Heart left ventricle (tissue), 16 donors: ENCODE measurements at regions not wholly inside any gene's neighbourhood (a gene's known extent, or its start where the extent isn't known, plus 50 kb on each side); places are given as distances from the start of the nearest gene placed in this dataset.

Source experiments
- ATAC-seq, 4 donors: fragments of 200-7000 bp; cut with Tn5 transposase; one replicate each; pipeline ENCODE4 v1.9.1; 2020 to 2022; ENCODE audit warnings: moderate library complexity in 4 of 4, mild to moderate bottlenecking in 3 of 4, moderate number of reproducible peaks in 1 of 4
- DNase-seq, 5 donors: peaks; one replicate each; pipeline ENCODE4 v3.0.0-alpha.2; 2020
- H3K27ac ChIP-seq, 12 donors: fragments of 200-600 bp; sonication (generic) in 4 of 12; one replicate each; pipeline versions ENCODE4 v1.5.0 to v1.8.0; 2016 to 2022; ENCODE audit warnings: mild to moderate bottlenecking in 2 of 12
- H3K27me3 ChIP-seq, 9 donors: fragments of 200-600 bp; sonication (generic) in 2 of 9; one replicate each; pipeline versions ENCODE4 v1.5.1 to v1.8.0; 2016 to 2022; ENCODE audit warnings: mild to moderate bottlenecking in 3 of 9
- H3K36me3 ChIP-seq, 9 donors: fragments of 200-600 bp; sonication (generic) in 2 of 9; one replicate each; pipeline versions ENCODE4 v1.5.0 to v1.8.0; 2018 to 2022; ENCODE audit warnings: mild to moderate bottlenecking in 2 of 9
- H3K4me1 ChIP-seq, 12 donors: fragments of 200-600 bp; sonication (generic) in 4 of 12; one replicate each; pipeline versions ENCODE4 v1.5.0 to v1.8.0; 2016 to 2022; ENCODE audit warnings: mild to moderate bottlenecking in 3 of 12
- H3K4me3 ChIP-seq, 12 donors: fragments of 200-600 bp; sonication (generic) in 4 of 12; one replicate each; pipeline versions ENCODE4 v1.5.0 to v1.8.0; 2017 to 2022; ENCODE audit warnings: mild to moderate bottlenecking in 9 of 12, moderate library complexity in 4 of 12
- H3K9me3 ChIP-seq, 12 donors: fragments of 200-600 bp; sonication (generic) in 4 of 12; one replicate each; pipeline versions ENCODE4 v1.5.0 to v1.8.0; 2016 to 2022; ENCODE audit warnings: mild to moderate bottlenecking in 1 of 12
- POLR2A ChIP-seq, 2 donors: fragments of 450-650 bp; IDR thresholded peaks; one replicate each; pipeline ENCODE4 v1.6.1; 2017; ENCODE audit warnings: antibody characterized with exemption in 2 of 2, mild to moderate bottlenecking in 2 of 2, moderate library complexity in 2 of 2
- WGBS, 4 donors: extraction: QIAGEN DNeasy Blood & Tissue Kit in 2 of 4; methylation state at CpG; one replicate each; pipeline versions ENCODE4 v1.1.5 to v1.1.7; 2013 to 2018; 5-methylcytosine and 5-hydroxymethylcytosine counted together
- intact Hi-C, 10 donors: fragments of 100-400 bp; cut with DNase I; formaldehyde crosslinking; loops; one replicate each; pipeline versions ENCODE4 v1.11.1 to v1.14.2; 2022
- TF ChIP-seq, protein P1 (sequence below), 12 donors: fragments of 200-600 bp; sonication (generic) in 4 of 12; IDR thresholded peaks; one replicate each; pipeline versions ENCODE4 v1.5.0 to v1.8.0; 2018 to 2022; ENCODE audit warnings: antibody characterized with exemption in 12 of 12, mild to moderate bottlenecking in 5 of 12
- donor health status: ischemic (EF 13 %, LVEDD 7.1; RV severe dilation, severe dysfunction).
- donor health status: healthy with polysubstance abuse.
- donor health status: DM: no; HTN: yes; CAD: no.
- donor health status: DM: no; HTN: no; CAD: no.
- donor health status: ischemic (EF 25% LVEDD 6.9; RV normal size, moderate dysfunction).
- donor health status: ischemic (EF 25% LVEDD 5.7; RV mildly dilated, moderate dysfunction).
- donor health status: healthy.
- donor health status: DM: yes; HTN: yes; CAD: no.
- donor health status: ischemic (EF 35%, LVEDD 5.7; RV mildly dilated, moderate dysfunction).
- donor health status: nonischemic (EF 11% LVEDD 7.7; RV severe dilation, severe dysfunction).
- donor health status: DM: yes; HTN: yes; CAD: no.
- donor health status: PGD.
- donor health status: ischemic (EF 29% LVEDD 5.4; RV normal size, mild dysfunction).
- donor health status: nonischemic (EF 23%, LVEDD 6.1; RV moderate dilation, normal function).

DNA sequence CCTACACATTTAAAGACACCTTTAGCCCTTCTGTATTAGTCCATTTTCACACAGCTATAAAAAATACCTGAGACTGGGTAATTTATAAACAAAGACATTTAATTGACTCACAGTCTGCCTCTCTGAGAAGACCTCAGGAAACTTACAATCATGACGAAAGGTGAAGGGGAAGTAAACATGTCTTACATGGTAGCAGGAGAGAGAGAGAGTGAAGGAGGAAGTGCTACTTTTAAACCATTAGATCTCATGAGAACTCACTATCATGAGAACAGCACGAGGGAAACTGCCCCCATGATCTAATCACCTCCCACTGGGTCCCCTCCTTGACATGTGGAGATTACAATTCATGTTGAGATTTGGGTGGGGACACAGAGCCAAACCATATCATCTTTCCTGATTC, 946.6 kb downstream of the SLC4A3 start:
- Histone ChIP-seq H3K27me3 (no peaks in the 10 kb centered on the region), H3K4me1 (no peaks in the 10 kb centered on the region), H3K4me3 (no peak overlapping the region), H3K9me3 (no peaks in the 10 kb centered on the region), H3K27ac (no peak overlapping the region), H3K36me3 (no peaks in the 10 kb centered on the region)
- ATAC-seq: no peak
- 45 to 60% (median 53%) methylated on average over 2 of the region's 2 CpGs for WGBS, 4 donors
- intact Hi-C loops: no loop called here
- TF ChIP-seq POLR2A (IDR thresholded peaks at IDR 0.05): no peak
- no peak for DNase-seq

DNA sequence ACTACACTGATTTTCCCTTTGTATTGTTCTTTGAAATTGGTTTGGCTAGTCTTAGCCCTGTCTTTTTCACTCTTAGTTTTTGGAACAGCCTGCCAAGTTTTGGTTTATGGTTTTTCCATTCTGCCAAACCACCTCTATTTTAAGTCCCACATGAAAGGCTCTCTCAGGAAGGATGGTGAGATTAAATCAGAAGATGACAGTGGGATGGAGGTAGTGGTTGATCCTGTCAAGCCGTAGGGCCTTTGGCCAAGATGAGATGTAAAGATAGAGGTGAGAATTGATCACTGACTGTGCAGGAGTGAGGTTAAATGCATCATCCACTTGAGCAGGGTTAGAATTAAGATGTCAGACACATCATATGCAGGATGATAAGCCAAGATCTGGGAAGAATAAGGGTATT, 948.5 kb downstream of the SLC4A3 start:
- ATAC-seq: no peak
- DNase-seq: no peak
- Histone ChIP-seq H3K4me3 (no peak overlapping the region), H3K27me3 (no peaks in the 10 kb centered on the region), H3K4me1 (no peaks in the 10 kb centered on the region), H3K9me3 (no peaks in the 10 kb centered on the region), H3K27ac (no peak overlapping the region), H3K36me3 (no peaks in the 10 kb centered on the region)
- TF ChIP-seq, protein P1, sequence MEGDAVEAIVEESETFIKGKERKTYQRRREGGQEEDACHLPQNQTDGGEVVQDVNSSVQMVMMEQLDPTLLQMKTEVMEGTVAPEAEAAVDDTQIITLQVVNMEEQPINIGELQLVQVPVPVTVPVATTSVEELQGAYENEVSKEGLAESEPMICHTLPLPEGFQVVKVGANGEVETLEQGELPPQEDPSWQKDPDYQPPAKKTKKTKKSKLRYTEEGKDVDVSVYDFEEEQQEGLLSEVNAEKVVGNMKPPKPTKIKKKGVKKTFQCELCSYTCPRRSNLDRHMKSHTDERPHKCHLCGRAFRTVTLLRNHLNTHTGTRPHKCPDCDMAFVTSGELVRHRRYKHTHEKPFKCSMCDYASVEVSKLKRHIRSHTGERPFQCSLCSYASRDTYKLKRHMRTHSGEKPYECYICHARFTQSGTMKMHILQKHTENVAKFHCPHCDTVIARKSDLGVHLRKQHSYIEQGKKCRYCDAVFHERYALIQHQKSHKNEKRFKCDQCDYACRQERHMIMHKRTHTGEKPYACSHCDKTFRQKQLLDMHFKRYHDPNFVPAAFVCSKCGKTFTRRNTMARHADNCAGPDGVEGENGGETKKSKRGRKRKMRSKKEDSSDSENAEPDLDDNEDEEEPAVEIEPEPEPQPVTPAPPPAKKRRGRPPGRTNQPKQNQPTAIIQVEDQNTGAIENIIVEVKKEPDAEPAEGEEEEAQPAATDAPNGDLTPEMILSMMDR (IDR thresholded peaks at IDR 0.05): no peak
- no peak for TF ChIP-seq POLR2A (IDR thresholded peaks at IDR 0.05)
- intact Hi-C loops: no loop called here
- 49 to 75% (median 53%) methylated on average over 1 of the region's 1 CpG for WGBS, 4 donors

DNA sequence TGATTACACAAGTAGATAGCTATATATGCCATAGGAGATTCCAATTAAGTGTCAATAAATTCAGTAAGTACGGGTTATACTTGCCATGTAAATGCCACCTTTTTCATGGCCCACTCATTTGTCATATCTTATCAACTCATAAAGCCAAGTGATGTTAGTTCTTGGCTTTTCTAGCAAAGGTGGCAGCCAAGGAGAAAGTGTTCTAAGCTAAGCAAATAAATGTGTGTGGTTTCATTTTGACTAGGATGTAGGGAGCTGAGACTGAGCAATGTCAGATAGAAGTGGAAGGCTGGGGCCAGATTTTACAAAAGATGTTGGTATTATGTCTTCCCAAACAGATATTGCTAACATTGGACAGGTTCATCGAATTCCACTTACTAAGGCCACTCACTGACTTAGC, 952.0 kb downstream of the SLC4A3 start:
- no peak overlapping the region for H3K4me3 ChIP-seq
- H3K27ac ChIP-seq: no peak overlapping the region
- no peak for ATAC-seq
- TF ChIP-seq POLR2A (IDR thresholded peaks at IDR 0.05): no peak
- TF ChIP-seq, protein P1 (IDR thresholded peaks at IDR 0.05): no peak
- WGBS, 4 donors: 67 to 93% (median 89%) methylated on average over 2 of the region's 2 CpGs
- intact Hi-C loops: no loop called here
- no peaks in the 10 kb centered on the region for H3K4me1 ChIP-seq
- H3K36me3 ChIP-seq: no peaks in the 10 kb centered on the region
- no peaks in the 10 kb centered on the region for H3K9me3 ChIP-seq
- no peak for DNase-seq
- H3K27me3 ChIP-seq: no peaks in the 10 kb centered on the region

DNA sequence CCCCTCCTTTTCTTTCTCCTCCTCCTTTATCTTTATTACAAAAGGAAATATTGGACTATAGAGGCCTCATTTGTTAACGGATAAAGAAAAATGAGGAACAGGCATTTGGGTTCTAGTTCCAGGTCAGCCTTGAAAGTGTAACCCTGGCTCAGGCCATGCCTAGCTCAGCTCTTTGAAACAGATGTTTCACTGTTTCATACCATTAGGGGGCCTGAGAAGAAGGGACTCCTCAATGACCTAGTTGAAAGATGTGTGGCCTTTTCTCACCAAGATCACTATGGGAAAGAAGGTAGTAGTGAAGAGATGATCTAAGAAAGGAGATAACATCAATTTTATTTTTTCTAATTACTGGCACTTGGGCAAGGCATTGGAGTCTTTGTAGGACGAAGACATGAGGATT, 952.7 kb downstream of the SLC4A3 start:
- no peak for TF ChIP-seq POLR2A (IDR thresholded peaks at IDR 0.05)
- TF ChIP-seq, protein P1 (IDR thresholded peaks at IDR 0.05): no peak
- no peak overlapping the region for H3K4me3 ChIP-seq
- no peaks in the 10 kb centered on the region for H3K4me1 ChIP-seq
- no peaks in the 10 kb centered on the region for H3K9me3 ChIP-seq
- H3K27me3 ChIP-seq: no peaks in the 10 kb centered on the region
- no peak overlapping the region for H3K27ac ChIP-seq
- H3K36me3 ChIP-seq: no peaks in the 10 kb centered on the region
- intact Hi-C loops: no loop called here
- ATAC-seq (no peak), DNase-seq (no peak)
- 38 to 89% (median 77%) methylated on average over 2 of the region's 2 CpGs for WGBS, 4 donors

DNA sequence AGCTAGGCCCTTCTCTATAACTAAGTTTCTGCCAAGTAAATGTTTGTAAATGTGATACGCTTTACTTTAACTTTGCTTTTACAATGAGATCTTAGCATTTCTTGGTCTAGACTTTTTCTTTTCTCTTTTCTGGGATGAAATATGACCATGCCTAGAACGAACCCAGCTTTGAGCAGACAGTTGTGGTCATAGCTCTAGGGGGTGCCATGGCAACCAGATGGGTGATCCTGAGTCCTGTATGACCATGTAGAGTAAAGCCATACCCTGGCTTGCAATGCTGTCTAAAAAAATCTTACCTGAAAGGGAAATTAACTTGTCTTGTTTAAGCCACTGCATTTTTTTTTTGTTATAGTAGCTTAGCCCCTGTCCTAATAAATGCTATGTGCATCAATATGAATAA, 956.3 kb downstream of the SLC4A3 start:
- intact Hi-C loops: no loop called here
- TF ChIP-seq, protein P1 (IDR thresholded peaks at IDR 0.05): no peak
- no peak for TF ChIP-seq POLR2A (IDR thresholded peaks at IDR 0.05)
- Histone ChIP-seq H3K27ac (no peak overlapping the region), H3K27me3 (no peaks in the 10 kb centered on the region), H3K4me1 (no peaks in the 10 kb centered on the region), H3K4me3 (no peak overlapping the region), H3K9me3 (no peaks in the 10 kb centered on the region), H3K36me3 (no peaks in the 10 kb centered on the region)
- no peak for DNase-seq
- 89 to 90% (median 89%) methylated on average over 2 of the region's 2 CpGs for WGBS, 4 donors
- no peak for ATAC-seq
